Thyroid gland (tissue), 4 donors: ENCODE measurements at regions not wholly inside any gene's neighbourhood (a gene's known extent, or its start where the extent isn't known, plus 50 kb on each side); places are given as distances from the start of the nearest gene placed in this dataset.

Experiments
- CTCF ChIP-seq, 6 experiments: fragments of 200-600 bp in 3 of 6; fragments of 450-650 bp in 3 of 6; sonication (generic) in 3 of 6; IDR thresholded peaks; one replicate each; pipeline ENCODE4 v1.5.1; 2016 to 2019; ENCODE audit warnings: antibody characterized with exemption in 6 of 6, mild to moderate bottlenecking in 2 of 6, inconsistent platforms in 1 of 6, moderate library complexity in 1 of 6
- POLR2A ChIP-seq, 2 donors: fragments of 450-650 bp; IDR thresholded peaks; one replicate each; pipeline ENCODE4 v1.6.1; 2017; ENCODE audit warnings: antibody characterized with exemption in 2 of 2, mild to moderate bottlenecking in 2 of 2, moderate library complexity in 1 of 2

DNA sequence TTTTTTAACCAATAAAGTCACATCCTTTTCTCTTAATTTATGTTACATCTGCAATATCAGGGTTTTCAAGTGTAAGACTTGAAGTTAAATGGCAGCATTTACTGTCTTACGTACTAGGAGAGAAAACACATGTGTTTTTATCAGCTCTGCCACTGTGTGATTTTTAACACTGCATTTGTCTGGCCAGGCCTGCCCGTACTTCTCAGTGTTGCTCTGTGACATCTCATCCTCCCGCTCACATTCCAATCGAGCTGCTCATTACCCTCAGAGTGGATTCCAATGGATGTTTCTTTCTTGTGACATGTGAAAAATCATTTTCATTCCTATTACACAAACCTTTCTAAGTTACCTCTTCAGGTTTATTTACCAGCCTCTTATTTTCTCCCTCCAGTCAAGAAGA is 420.3 kb downstream of the FAT4 start:
- TF ChIP-seq CTCF (IDR thresholded peaks at IDR 0.05) = no peak
- TF ChIP-seq POLR2A (IDR thresholded peaks at IDR 0.05) = no peak
